GM12874 (cell line): ENCODE measurements at regions not wholly inside any gene's neighbourhood (a gene's known extent, or its start where the extent isn't known, plus 50 kb on each side); places are given as distances from the start of the nearest gene placed in this dataset.

Experiments
- TF ChIP-seq, protein P1 (sequence below): IDR thresholded peaks from 2 replicates; pipeline ENCODE4 v1.5.1; 2011; ENCODE audit warnings: low read depth, mild to moderate bottlenecking, control low read depth, low read length, moderate library complexity; ENCODE audit not compliant: insufficient read depth

DNA sequence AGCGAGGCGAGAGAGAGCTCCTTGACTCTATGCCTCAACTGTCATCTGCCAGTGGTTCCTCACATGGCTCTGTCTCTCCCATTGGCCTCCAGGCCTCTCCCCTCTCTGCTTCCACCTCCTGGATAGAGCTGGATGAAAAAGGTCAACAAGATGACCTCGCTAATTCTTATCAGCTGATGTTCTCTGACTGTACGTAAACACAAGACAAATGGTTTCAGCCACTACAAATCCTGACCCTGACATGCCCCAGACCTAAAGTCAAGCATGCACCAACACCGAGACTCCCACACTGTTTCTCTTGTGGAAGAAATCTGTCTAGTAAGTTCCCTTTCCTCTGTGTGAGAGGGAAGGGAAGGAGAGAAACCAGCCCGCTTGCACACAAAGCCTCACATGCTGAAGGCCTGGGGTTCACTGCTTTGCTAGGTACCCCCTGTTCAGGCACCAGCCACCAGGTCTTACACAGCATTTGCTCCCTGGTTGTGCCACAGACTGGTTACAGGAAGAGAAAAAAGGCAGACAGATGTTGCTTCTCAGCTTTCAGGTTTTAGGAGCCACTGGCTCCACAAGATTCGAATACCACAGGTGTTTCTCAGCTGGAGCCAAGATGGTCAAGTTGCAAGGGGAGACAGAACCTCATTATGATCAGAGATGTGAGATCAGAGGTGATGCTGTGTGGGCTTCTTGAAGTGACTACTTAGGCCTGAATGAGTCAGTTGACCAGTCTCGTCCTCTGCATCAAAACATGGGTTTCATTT is 592.5 kb downstream of the CCDC171 start:
- TF ChIP-seq, protein P1, sequence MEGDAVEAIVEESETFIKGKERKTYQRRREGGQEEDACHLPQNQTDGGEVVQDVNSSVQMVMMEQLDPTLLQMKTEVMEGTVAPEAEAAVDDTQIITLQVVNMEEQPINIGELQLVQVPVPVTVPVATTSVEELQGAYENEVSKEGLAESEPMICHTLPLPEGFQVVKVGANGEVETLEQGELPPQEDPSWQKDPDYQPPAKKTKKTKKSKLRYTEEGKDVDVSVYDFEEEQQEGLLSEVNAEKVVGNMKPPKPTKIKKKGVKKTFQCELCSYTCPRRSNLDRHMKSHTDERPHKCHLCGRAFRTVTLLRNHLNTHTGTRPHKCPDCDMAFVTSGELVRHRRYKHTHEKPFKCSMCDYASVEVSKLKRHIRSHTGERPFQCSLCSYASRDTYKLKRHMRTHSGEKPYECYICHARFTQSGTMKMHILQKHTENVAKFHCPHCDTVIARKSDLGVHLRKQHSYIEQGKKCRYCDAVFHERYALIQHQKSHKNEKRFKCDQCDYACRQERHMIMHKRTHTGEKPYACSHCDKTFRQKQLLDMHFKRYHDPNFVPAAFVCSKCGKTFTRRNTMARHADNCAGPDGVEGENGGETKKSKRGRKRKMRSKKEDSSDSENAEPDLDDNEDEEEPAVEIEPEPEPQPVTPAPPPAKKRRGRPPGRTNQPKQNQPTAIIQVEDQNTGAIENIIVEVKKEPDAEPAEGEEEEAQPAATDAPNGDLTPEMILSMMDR, result no peak

DNA sequence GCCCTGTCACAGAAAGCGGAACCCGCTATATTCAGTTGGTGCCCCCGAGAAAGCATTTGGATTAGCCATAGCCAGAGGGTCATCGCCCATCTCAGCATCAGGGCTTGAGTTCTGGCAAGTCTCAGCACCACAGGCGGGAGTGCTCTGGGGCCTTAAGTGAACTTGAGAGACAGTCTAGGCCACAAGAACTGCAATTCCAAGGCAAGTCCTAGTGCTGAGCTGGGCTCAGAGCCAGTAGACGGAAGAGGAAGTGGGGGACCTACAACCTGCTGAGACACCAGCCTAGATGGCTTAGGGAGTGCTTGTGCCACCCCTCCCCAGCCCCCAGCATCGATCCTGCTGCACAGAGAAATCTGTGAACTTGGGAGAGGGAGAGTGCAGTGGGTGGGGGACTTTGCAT is 594.9 kb downstream of the CCDC171 start:
- TF ChIP-seq, protein P1, result no peak

DNA sequence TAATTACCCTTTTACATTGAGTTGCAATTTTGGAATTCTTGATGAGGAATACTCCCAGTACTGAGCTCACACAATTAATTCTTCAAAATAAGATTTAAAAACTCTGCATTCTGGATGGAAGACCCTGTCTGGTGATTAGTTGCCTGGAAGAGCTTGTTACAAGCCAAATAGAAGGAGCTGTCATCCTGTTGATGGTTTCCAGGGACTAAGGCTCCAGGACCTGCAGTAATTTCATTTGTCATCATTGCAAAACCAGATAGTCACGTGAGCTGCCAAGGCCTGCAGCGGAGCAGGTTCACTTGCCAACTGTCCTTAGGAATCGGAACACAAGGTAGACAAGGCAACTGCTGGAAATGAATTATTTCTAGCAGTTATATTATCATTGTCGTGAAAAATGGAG is 597.7 kb downstream of the CCDC171 start:
- TF ChIP-seq, protein P1, result no peak

GRCh38 chr9:16150938-16151650 is 598.3 kb downstream of the CCDC171 start:
- TF ChIP-seq, protein P1, result no peak

DNA sequence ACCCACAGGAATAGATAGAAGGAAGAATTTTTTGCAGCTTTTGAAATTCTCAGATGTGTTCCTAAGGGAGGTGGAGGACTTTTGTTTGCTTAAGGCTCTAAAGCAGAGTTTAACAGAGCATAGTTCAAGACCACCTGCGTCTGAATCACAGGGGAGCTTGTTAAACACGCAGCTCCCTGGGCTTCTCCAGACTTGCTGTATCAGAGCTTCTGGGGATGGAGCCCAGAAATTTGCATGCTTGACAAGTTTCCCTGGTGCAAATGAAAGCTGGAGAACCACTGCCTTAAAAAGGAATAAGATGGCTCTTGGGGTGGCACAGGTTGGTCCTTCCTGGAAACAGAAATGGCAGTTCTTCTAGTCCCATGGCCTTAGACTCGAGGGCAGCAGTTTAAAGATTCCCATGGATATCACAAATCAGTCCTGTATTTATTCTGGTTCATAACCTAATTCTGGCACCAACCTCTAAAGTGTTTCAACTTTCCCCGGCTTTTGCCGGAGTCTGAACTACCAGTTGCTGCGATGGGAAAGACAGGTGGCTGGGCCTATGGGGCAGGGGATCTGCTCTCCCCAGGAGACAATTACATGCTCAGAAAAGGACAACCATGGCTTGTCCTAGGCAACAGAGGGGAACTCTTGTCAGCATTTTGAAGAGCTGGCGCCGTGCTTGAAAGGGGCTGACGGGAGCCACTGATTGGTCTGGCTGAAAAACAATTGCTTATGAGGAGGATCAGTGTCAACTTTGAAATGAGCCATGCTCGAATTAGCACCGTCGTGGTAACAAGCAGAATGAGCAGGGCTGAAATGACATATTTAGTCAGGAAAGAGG is 599.6 kb downstream of the CCDC171 start:
- TF ChIP-seq, protein P1, result no peak

DNA sequence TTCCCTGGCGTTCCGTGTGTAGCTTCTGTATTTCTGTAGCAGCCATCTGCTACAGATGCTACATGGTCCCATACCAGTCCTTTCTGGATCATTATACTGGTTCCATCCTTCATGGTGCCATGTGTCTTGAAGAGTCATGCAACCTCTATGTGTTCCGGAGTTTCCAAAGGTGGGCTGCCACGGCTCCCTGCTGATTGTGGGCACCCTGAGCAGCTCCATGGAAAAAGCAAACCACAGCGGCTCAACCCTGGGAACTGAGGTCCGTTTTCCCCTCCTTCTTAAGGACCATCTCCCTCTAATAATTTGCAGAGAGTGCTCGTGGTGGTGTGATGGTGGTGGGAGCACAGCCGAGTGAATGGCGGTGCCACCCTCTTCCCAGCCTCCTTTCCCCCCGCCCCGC is 600.4 kb downstream of the CCDC171 start:
- TF ChIP-seq, protein P1, result no peak

- TF ChIP-seq, protein P1, result no peak
Measured at GRCh38 chr9:16153741-16154140, 600.9 kb downstream of the CCDC171 start.
